ENCODE measurements at regions not wholly inside any gene's neighbourhood (a gene's known extent, or its start where the extent isn't known, plus 50 kb on each side); places are given as distances from the start of the nearest gene placed in this dataset.

DNA sequence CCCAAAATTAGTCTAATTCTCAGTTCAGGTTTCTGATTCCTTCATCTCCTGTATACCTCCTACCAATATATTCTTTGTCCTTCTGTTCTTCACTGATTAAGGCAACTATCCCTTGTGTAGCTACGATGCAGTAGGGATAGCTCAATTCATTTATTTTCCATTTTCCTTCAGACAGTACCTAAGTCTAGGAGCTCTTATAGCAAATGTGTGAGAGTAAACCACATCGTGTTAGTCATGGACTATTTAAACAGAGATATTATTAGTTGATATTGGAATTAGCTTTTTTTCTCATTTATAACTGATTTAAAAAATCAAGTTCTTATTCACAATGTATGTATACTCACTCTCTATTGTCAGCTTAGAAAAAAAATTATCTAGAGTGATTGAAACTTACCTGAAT, 900.0 kb downstream of the JRKL start:
- TF ChIP-seq, protein P1, sequence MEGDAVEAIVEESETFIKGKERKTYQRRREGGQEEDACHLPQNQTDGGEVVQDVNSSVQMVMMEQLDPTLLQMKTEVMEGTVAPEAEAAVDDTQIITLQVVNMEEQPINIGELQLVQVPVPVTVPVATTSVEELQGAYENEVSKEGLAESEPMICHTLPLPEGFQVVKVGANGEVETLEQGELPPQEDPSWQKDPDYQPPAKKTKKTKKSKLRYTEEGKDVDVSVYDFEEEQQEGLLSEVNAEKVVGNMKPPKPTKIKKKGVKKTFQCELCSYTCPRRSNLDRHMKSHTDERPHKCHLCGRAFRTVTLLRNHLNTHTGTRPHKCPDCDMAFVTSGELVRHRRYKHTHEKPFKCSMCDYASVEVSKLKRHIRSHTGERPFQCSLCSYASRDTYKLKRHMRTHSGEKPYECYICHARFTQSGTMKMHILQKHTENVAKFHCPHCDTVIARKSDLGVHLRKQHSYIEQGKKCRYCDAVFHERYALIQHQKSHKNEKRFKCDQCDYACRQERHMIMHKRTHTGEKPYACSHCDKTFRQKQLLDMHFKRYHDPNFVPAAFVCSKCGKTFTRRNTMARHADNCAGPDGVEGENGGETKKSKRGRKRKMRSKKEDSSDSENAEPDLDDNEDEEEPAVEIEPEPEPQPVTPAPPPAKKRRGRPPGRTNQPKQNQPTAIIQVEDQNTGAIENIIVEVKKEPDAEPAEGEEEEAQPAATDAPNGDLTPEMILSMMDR (IDR thresholded peaks at IDR 0.05; ENCODE audit: low read depth, low read length, poor library complexity, severe bottlenecking), result no peak
- TF ChIP-seq EZH2phosphoT487 (IDR thresholded peaks at IDR 0.05; ENCODE audit: borderline replicate concordance, low read length), result no peak
